ENCODE measurements at regions not wholly inside any gene's neighbourhood (a gene's known extent, or its start where the extent isn't known, plus 50 kb on each side); places are given as distances from the start of the nearest gene placed in this dataset.

DNA sequence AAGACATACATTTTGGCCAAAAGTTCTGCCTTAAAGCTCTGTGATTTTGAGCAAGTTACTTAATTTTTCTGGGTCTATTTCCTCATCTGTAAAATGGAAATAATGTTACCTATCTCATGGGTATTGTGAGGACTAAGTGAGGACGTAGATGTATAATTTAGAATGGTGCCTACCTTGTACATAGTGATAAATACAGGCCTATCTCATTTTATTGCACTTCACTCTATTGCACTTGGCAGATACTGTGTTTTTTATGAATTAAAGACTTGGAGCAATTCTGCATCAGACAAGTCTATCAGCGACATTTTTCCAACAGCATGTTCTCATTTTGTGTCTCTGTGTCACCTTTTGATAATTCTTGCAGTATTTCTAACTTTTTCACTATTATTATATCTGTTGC is 50.9 kb upstream of the RAB9B start:
- no peaks in the 10 kb centered on the region for H3K79me2 ChIP-seq (ENCODE audit: low read length)
- TF ChIP-seq EZH2 (IDR thresholded peaks at IDR 0.05; ENCODE audit: low read length, unreplicated experiment), result no peak
- TF ChIP-seq, protein P1, sequence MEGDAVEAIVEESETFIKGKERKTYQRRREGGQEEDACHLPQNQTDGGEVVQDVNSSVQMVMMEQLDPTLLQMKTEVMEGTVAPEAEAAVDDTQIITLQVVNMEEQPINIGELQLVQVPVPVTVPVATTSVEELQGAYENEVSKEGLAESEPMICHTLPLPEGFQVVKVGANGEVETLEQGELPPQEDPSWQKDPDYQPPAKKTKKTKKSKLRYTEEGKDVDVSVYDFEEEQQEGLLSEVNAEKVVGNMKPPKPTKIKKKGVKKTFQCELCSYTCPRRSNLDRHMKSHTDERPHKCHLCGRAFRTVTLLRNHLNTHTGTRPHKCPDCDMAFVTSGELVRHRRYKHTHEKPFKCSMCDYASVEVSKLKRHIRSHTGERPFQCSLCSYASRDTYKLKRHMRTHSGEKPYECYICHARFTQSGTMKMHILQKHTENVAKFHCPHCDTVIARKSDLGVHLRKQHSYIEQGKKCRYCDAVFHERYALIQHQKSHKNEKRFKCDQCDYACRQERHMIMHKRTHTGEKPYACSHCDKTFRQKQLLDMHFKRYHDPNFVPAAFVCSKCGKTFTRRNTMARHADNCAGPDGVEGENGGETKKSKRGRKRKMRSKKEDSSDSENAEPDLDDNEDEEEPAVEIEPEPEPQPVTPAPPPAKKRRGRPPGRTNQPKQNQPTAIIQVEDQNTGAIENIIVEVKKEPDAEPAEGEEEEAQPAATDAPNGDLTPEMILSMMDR (conservative IDR thresholded peaks at IDR 0.05; ENCODE audit: low read depth, low read length), result no peak
- no peak for TF ChIP-seq EZH2phosphoT487 (IDR thresholded peaks at IDR 0.05; ENCODE audit: borderline replicate concordance, low read length)
- H3K27me3 ChIP-seq (ENCODE audit: low read length), result no peaks in the 10 kb centered on the region
- ChIA-PET CTCF (no interaction called here), POLR2A (ENCODE audit: unreplicated experiment) (no interaction called here)
- no peak overlapping the region for H3K4me3 ChIP-seq (ENCODE audit: low read length)
- BruUV-seq (replicated peaks), result no TSS peak
- intact Hi-C loops (cut with micrococcal nuclease), result no loop called here
- H3K4me2 ChIP-seq (ENCODE audit: low read length), result no peak overlapping the region
- no peak overlapping the region for H3K27ac ChIP-seq (ENCODE audit: low read length)
- DNase-seq (no peak), ATAC-seq (no peak)
- H3K4me1 ChIP-seq (ENCODE audit: insufficient read depth, low read length), result peaks cover 21% of the 10 kb centered on the region
- no peak overlapping the region for H3K9ac ChIP-seq (ENCODE audit: low read length)
- H4K20me1 ChIP-seq (ENCODE audit: low read length), result no peaks in the 10 kb centered on the region
- no peak overlapping the region for H2AFZ ChIP-seq (ENCODE audit: low read length)
- H3F3A ChIP-seq (ENCODE audit: low read length, unreplicated experiment), result no peaks in the 10 kb centered on the region
- no peaks in the 10 kb centered on the region for H3K9me3 ChIP-seq (ENCODE audit: low read length)
- H3K36me3 ChIP-seq (ENCODE audit: low read depth, low read length), result no peaks in the 10 kb centered on the region
- H3K9me2 ChIP-seq (replicated peaks; ENCODE audit: low read length), result no peaks in the 10 kb centered on the region

All from PC-3 (cell line).